GM18868 (cell line): ENCODE measurements at regions not wholly inside any gene's neighbourhood (a gene's known extent, or its start where the extent isn't known, plus 50 kb on each side); places are given as distances from the start of the nearest gene placed in this dataset.
"Not testable (repeated sequence)": the region's sequence is repeated elsewhere in the genome, so short reads cannot be mapped to it uniquely, and the experiment has no call there.

Experiments
- ATAC-seq: cut with Tn5 transposase; IDR thresholded peaks from one replicate; pipeline ENCODE4 v1.9.1; 2021; ENCODE audit warnings: mild to moderate bottlenecking, moderate library complexity; ENCODE audit not compliant: unreplicated experiment

DNA sequence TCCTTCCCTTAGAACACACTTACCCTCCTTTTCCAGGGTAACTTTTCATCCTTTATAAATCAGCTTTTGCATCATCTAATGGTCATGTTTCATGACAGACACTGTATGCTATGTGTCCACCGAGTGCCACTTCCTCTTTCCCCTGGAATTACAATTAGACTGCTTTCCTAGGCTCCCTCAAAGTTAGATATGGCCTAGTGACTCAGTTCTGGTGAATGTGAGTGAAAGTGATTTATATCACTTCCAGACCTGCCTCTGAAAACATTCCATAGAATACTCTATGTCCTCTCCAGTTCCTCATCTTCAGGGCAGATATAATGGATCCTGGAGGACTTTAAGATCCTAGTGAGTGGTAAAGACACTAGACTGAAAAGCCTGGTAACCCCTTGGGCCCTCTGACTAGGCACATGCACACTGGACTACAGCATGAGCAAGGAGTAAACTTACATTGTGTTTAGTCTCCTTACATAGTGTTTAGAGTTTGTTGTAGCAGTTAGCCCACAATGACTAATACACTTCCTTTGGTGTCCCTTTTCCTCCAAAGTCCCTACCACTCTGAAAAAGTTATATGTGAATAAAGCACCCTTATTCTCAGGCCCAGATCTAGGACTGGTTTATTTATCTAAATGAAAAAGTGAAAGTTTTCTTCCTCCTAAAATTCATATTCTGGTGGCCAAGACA, 59.3 kb downstream of the GPR88 start:
- no peak for ATAC-seq

DNA sequence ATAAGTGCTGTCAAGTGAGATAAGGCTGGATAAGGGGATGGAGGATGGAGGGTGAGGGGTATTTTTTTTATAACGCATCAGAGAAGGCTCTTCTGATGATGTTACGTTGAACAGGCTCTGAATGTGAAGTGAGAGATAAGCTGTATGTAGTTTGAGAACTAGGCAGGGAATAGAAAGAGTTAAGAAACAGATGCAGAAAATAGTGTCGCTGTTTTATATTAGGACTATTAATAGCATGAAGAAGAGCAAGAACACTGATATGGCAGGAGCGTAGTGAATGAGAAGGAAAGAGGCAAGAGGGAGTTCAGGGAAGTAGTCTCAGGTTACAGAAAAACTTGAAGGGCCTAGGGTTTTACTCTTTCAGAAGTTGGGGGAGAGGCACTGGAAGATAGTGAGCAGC, 59.8 kb downstream of the GPR88 start:
- no peak for ATAC-seq

DNA sequence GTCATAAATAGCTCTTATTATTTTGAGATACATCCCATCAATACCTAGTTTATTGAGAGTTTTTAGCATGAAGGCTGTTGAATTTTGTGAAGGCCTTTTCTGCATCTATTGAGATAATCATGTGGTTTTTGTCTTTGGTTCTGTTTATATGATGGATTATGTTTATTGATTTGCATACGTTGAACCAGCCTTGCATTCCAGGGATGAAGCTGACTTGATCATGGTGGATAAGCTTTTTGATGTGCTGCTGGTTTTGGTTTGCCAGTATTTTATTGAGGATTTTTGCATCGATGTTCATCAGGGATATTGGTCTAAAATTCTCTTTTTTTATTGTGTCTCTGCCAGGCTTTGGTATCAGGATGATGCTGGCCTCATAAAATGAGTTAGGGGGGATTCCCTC, 62.4 kb downstream of the GPR88 start:
- ATAC-seq = not testable (repeated sequence)

DNA sequence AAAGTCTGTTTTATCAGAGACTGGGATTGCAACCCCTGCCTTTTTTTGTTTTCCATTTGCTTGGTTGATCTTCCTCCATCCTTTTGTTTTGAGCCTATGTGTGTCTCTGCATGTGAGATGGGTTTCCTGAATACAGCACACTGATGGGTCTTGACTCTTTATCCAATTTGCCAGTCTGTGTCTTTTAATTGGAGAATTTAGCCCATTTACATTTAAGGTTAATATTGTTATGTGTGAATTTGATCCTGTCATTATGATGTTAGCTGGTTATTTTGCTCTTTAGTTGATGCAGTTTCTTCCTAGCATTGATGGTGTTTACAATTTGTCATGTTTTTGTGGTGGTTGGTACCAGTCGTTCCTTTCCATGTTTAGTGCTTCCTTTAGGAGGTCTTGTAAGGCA, 64.1 kb downstream of the GPR88 start:
- ATAC-seq = not testable (repeated sequence)

DNA sequence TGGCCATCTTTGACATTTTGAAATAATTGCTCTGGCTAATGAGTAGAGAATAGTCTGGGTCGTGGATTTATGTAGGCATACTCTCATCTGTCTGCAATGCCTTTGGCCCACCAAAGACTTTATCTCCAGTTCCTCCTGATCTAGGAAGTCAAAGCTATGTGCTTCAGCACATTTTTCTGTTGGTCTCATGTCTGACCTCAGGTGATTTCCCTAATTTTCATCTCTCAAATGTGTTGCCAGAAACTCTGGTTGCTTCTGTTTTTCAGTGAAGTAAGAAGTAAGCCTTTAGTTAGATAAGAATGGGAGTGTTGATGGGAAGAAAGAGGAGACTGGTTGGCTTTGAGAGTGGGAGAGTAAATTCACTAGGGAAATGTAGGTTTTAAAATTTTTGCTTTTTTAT, 66.4 kb downstream of the GPR88 start:
- ATAC-seq = no peak

DNA sequence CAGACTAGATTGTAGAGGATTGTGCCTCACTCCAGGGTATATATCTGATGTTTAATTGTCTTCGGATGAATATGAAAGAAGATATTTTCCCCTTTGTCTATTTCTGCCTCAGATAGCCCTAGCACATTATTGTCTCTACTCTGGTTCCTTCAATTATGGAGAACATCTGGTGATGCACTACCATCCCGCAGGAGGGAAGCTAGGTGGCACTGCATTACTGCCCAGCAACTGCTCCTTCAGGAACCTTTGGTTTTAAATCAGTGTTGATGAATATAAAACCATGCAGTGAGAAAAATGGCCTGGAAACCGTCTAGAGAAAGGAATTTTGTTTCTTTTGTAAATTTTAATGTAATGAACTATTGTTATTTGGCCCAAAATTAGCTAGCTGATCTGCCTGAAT, 68.5 kb downstream of the GPR88 start:
- peak; percentile 49 for ATAC-seq

DNA sequence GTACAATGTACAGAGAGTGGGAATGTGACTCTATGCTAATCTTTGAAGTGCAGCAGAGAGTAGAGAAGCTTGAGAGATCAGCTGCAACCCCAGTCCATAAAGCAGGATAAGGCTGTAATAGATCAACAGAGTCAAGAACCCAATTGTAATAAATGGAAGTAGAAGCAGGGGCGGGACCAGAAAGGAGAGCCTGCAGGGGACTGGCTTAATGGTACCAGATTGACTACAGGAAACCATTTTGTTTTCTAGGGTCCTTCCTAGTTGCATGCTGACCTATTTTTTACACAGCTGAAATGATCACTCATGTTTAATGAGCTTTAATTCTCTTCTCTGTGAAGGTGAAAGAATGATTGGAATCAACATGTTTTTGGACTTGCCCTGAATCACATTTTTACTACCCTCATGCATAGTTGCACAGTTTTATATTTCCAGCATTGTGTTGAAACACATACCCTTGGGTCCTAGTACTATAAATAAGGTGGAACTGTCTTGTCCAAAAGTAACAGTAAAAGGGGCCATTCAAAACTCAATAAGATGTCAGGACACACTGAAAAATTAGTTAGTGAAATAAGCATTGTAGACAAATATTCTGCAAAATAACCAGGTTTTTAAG, 69.8 kb downstream of the GPR88 start:
- no peak for ATAC-seq

DNA sequence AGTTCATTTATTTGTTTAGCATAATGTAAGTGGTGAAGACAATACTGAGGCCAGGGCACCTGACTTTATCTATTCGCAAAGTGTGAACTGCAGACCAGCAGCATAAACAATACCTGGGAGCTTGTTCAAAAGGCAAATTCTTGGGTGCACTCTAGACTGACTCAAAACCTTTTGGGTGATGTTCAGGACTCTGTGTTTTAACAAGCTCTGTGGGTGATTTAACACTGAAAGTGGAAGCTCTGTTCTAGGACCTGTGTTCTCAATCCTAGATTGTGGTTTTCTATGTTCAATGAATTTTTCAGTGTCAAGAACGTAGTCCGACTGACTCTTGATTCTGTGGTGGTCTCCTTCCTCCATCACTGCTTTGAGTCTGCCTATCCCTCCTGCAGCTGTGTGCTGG, 71.9 kb downstream of the GPR88 start:
- ATAC-seq = no peak

DNA sequence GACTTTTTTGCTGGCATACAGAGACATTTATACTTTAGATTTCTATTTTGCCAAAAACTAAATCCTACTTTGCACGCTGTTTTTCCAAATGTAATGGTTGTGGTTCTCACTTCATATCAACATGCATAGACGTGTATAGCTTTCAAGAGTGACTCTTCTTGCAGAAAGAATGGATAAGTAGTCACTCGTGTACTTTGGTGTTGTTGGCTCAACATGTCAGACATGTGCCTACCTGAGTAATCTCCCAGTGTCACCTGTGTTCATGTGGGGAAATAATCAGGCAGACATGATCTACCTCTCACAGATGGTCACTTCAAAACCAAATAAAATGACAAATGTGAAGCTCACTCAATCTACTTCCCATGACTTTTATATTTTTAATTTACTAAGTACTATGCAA, 73.1 kb downstream of the GPR88 start:
- ATAC-seq = no peak

DNA sequence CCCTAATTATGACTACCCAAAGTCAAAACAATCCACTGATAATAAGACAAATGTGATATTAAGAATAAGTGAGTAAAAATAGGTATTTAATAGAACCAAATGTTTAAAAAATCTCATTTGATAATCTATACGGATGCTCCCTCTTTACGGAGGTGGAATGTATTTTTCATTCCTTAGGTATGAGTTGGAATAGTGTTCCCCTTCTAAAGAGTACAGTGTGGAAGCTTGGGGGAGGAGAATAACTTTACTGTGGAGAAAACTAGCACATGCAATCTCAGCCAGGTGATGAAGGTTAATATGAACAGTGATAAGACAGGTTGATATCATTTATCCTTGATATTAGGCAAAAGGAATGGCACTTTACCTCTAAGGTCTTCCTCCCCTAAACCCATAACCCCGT, 74.6 kb downstream of the GPR88 start:
- ATAC-seq = no peak

DNA sequence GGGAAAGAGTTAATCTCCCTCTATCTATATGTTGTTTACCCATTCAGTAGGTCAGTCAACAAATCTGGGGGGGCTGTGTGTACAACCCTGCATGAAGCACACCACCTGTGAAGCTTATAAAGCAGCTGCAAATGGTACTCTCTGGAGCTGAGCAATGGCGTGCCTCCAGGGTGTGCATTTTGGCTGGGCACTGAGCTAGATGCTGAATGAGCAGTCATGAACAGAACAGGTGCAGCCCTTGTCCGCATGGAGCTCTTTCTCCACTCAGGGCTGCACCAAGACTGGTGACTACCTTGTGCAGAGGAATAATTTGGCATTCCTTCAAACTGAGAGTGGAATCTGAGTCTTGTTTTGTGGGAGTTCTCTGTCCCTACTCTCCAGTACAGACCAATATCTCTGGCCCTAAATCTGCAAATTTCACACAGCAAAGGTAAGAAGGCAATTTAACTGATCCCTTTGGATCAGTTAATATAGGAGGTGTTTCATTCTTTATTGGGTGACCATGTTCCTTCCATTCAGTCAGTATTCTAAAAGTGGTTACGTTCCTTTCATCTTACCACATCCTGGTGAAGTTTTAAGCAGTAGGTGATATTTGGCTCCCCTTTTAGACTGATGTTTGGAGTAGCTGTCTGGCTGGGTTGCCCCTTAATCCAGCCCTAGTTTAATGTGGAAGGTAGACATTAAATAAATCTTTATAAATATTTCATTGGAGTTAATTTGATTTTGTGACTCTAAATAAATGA, 76.0 kb downstream of the GPR88 start:
- ATAC-seq = no peak

DNA sequence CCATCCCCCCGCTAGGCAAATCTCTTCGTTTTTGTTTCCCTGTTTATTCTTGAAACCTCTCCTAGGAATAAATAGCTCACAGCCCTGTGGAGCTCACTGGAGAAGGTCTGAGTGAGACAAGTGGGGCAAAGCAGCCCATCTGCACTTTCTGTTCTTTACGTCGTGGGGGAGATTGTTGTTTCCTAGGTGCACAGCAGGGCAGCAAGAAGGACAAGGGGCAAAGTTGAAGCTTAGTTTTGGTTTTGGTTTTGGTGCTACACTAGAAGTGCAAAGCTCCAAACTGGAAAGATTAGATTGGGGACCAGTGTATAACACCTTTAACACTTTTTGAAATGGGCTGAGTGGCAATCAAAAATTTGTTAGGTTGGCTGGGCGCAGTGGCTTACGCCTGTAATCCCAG, 76.6 kb downstream of the GPR88 start:
- no peak for ATAC-seq

DNA sequence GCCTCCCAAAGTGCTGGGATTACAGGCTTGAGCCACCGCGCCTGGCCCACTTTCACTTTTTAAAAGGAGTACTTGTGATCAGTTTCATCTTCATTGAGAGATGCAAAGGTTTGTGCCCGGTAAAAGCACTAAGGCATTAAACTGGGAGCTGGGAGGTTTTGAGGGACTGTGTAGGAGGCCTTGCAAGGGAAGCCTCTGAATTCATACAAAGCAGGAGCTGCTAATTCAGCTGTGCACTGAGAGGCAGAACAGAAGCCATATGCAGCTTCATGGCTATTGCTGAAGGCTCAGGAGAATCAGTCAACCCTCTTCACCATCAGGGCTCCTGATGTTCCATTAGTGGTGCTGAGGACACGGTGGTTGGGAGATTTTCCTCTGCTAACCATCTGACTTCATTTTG, 77.7 kb downstream of the GPR88 start:
- ATAC-seq = no peak

DNA sequence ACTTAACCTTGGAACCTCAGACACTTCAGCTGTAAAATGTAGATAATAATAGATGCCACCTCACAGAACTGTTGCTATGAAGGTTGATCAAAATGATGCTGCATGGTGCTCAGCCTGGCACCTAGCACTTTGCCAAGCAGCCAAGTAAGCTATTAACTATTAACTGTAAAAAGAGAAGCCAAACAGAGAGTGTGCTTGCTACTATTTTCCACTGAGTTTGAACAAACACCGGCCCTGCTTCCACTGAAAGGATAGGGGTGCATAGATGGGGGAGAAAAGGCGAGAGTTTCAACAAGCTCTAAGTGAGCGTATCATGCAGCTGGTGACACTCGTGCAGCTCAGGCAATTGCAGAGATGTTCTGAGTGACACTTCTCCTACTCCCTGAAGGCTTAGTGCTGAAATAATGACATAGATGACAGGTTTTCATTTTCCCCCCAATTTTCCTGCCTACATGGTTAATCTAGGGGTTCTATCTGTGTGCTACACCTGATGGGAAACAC, 78.2 kb downstream of the GPR88 start:
- no peak for ATAC-seq

DNA sequence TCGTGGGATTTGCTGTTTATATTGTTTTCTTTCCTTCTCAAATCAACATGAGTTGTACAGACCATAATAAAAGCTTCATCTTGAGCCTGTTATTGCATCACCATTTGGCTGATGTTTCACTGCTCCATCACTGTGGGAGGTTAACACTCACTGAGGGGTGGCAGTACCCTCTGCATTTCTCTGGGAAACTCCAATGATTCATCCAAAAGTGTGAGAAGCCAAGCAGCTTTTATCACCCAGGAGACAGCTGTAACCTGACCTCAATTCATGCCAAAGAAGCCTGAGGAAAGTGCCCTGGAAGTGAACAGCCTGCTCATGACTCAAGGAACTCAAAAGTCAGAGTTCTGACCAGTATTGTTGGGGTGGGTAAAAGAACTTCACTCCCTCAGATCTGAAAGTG, 84.1 kb downstream of the GPR88 start:
- no peak for ATAC-seq

DNA sequence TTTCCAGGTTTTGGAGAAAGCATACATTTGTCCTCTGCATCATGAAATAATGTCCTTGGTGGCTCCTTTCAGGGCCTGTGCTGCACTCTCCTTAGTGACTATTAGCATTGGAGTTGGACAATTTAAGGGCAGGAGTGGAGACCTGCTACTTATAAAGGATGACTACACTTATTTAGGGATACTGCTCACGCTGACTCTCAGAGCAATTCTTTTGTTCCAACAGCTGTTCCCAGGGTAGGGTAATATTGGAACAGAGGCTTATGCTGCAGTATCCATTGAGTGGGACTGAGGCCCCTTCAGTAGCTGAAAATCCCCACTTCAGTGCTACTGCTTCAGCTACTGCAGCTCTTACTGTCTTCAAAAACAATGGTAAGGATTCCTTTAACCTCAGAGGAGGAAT, 84.6 kb downstream of the GPR88 start:
- no peak for ATAC-seq

DNA sequence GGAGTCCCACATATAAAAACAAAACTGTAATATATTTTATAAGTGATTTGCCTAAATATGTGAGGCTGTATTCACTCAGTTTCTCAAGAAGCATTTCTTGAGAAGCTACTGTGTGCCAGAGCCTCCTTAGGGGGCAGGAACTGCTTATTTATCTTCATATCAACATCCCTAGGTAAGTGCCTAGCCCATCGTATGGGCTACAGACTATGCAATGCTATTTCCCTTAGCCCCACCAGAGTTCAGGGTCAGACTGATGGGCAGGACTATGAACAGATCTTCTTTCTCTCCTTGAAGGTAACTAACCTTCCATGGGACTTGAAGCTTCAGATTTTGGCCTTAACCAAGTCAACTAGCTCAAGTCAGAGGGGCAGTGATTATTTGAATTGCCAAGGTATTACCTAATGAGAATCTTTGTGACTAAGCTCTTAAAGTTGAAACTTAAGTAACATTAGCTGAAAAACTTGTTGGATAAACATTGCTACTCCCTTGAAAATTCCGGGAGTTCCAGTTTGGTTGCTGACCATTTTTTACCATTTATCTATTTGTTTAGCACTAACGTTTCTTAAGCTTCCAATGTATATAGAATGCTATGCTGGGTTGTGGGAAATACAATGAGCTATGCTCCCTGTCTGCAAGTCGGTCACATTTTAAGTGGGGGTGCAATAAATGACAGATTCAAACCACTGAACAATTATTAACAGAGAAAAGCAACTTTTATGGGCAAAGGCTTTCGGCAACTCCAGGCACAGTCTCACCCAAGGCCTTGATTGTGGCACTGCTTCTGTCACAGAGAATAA, 85.2 kb downstream of the GPR88 start:
- ATAC-seq = no peak

DNA sequence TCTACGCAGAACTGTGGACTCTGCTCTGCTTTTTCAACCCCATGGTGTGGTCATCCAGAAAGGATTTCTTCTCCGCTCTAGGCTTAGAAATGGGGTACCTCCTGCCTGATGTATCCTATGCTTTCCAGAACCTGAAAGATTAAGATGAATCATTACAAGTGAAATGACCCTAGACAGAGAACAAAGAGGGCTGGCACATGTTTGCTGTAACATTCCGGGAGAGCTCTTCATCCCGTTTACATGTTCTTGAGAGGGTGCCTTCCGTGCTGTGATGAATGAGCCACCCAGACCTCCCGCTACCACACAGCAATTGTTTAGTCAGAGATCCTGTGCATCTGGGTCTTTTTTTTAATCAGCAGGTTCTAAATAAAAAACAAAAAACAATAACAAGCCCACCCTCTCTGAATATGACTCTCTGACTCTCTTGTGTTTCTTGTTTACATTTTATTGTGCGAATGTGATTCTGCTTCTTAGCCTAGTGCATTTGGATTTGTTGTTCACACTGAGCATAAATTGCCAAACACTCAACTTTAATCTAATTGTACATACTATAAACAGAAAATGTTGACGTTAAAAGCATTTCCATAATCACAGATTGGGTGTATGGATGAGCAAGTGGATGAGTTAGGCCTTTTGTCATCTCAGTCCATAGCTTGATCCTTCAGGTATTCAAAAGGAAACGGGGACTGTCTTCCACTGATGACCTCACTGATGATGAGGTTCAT, 87.1 kb downstream of the GPR88 start:
- no peak for ATAC-seq

DNA sequence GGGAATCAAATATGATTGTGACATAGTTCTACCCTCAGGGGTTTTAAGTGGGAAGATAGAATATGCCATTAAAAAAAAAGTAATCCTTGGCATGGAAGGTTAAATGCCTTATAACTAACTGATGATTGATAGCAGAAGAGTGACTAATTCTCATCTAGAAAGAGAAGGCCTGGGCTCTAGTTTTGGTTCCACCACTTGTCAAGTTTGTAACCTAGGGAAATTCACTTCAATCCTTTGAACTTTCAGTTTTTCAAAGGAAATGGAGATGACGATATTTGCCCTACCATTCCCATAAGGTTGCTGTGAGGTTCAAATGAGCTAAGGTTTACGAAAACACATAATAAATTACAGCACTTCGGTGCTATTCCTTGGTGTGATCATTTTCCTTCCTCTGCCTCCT, 88.5 kb downstream of the GPR88 start:
- ATAC-seq = peak; percentile 62

DNA sequence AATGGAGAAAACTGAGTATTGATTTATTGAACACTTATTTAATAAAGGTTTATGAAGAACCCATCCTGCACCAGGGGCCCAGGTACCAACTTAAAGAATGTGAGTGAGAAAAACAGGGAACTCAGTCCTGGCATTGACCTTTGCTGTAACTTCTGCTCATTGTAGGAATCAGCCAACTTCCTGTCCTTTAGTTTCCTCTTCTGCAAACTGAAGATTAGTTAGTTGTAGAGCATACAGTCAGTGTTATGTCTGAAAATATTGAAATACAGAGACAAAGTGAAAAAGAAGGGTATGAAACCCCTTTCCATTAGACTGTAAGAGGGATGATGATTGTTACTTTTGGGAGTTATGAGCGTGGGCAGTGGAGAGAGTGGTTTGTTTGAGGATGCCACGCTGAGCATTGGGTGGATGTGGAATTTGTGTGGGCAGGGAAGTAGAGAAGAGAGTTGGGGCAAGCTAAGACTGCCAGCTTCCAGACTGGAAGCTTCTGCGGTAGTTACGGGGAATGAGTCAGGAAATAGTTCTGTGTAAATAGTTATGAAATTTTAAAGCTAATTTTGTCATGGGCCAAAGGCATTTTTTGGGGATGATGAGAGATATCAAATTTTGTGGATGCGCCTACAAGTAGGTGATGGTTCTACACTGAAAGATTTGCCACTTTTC, 89.2 kb downstream of the GPR88 start:
- no peak for ATAC-seq
